Common myeloid progenitor, CD34-positive (primary cell): ENCODE measurements at regions not wholly inside any gene's neighbourhood (a gene's known extent, or its start where the extent isn't known, plus 50 kb on each side); places are given as distances from the start of the nearest gene placed in this dataset.

Experiments
- CTCF ChIA-PET: fragments of 350-600 bp; sonication (Branson Sonifier 250); formaldehyde crosslinking; loops from one replicate; lab custom pipeline; 2021; ENCODE audit warnings: antibody characterized with exemption; lab: Charles Lee
- POLR2A ChIA-PET: fragments of 350-600 bp; sonication (Branson Sonifier 250); formaldehyde crosslinking; loops from one replicate; lab custom pipeline; 2021; ENCODE audit warnings: antibody characterized with exemption; lab: Charles Lee
- DNase-seq, 3 donors: peaks; one replicate each; pipeline versions ENCODE4 v3.0.0 to v3.0.0-alpha.2; 2013
- H3K27ac ChIP-seq, 2 experiments: 1 replicate in 1 of 2; 2 replicates in 1 of 2; pipeline ENCODE4 v1.7.0; 2013; ENCODE audit warnings: inconsistent platforms in 2 of 2, low read length in 2 of 2, mild to moderate bottlenecking in 2 of 2, low read depth in 1 of 2, moderate library complexity in 1 of 2; ENCODE audit not compliant: severe bottlenecking in 2 of 2, insufficient read depth in 1 of 2, poor library complexity in 1 of 2
- H3K27me3 ChIP-seq, 5 experiments: replicated peaks in 2 of 5; 1 replicate in 3 of 5; 2 replicates in 2 of 5; pipeline versions ENCODE4 v1.6.1 to v1.7.0; 2013; ENCODE audit warnings: low read length in 4 of 5, mild to moderate bottlenecking in 2 of 5, moderate library complexity in 2 of 5, inconsistent platforms in 1 of 5; ENCODE audit not compliant: insufficient read depth in 5 of 5, control insufficient read depth in 4 of 5
- H3K36me3 ChIP-seq, 4 experiments: 1 replicate in 2 of 4; 2 replicates in 2 of 4; pipeline versions ENCODE4 v1.6.1 to v1.7.0; 2013; ENCODE audit warnings: low read length in 3 of 4, control low read depth in 1 of 4, mild to moderate bottlenecking in 1 of 4; ENCODE audit not compliant: control insufficient read depth in 4 of 4, insufficient read depth in 4 of 4
- H3K4me1 ChIP-seq, 4 experiments: 1 replicate in 3 of 4; 2 replicates in 1 of 4; pipeline versions ENCODE4 v1.6.1 to v1.7.1; 2013; ENCODE audit warnings: low read length in 3 of 4, mild to moderate bottlenecking in 3 of 4, control low read depth in 1 of 4, inconsistent platforms in 1 of 4, moderate library complexity in 1 of 4; ENCODE audit not compliant: control insufficient read depth in 4 of 4, insufficient read depth in 4 of 4; ENCODE audit errors: control extremely low read depth in 1 of 4
- H3K4me3 ChIP-seq, 7 experiments: 1 replicate in 4 of 7; 2 replicates in 3 of 7; pipeline versions ENCODE4 v1.5.1 to v1.7.0; 2013; ENCODE audit warnings: mild to moderate bottlenecking in 7 of 7, low read length in 6 of 7, moderate library complexity in 6 of 7, inconsistent platforms in 2 of 7, low read depth in 2 of 7, control low read depth in 1 of 7; ENCODE audit not compliant: insufficient read depth in 4 of 7, control insufficient read depth in 1 of 7; ENCODE audit errors: extremely low read depth in 1 of 7
- H3K9me3 ChIP-seq, 5 experiments: 1 replicate in 4 of 5; 2 replicates in 1 of 5; pipeline versions ENCODE4 v1.6.1 to v1.7.1; 2013; ENCODE audit warnings: low read length in 4 of 5, mild to moderate bottlenecking in 2 of 5, inconsistent platforms in 1 of 5, low read depth in 1 of 5, moderate library complexity in 1 of 5; ENCODE audit not compliant: control insufficient read depth in 4 of 5, insufficient read depth in 2 of 5; ENCODE audit errors: control extremely low read depth in 1 of 5
- WGBS: methylation state at CpG from one replicate; pipeline ENCODE4 v1.1.5; 2013; ENCODE audit not compliant: insufficient coverage; 5-methylcytosine and 5-hydroxymethylcytosine counted together

- WGBS: 100% methylated on average over 2 of the region's 2 CpGs
- ChIA-PET CTCF (no interaction called here), POLR2A (no interaction called here)
- H3K4me3 ChIP-seq: no peak overlapping the region
- H3K4me1 ChIP-seq: peaks cover 0 to 4% (median 1%) of the 10 kb centered on the region in 4 experiments
- DNase-seq: no peak
- no peaks in the 10 kb centered on the region for H3K27me3 ChIP-seq
- H3K36me3 ChIP-seq: no peaks in the 10 kb centered on the region
- no peaks in the 10 kb centered on the region for H3K9me3 ChIP-seq
- no peak overlapping the region for H3K27ac ChIP-seq
Measured at GRCh38 chr18:60982329-60982695, 350.9 kb upstream of the CDH20 start.

GRCh38 chr18:60982928-60983327 is 350.3 kb upstream of the CDH20 start:
- H3K4me1 ChIP-seq: peaks cover 0 to 4% (median 1%) of the 10 kb centered on the region in 4 experiments
- no peak for DNase-seq

GRCh38 chr18:60984510-60984909 is 348.7 kb upstream of the CDH20 start:
- no peak for DNase-seq
- no peaks in the 10 kb centered on the region for H3K4me1 ChIP-seq
- H3K4me3 ChIP-seq: no peak overlapping the region
- ChIA-PET POLR2A (no interaction called here), CTCF (no interaction called here)
- H3K9me3 ChIP-seq: no peaks in the 10 kb centered on the region
- WGBS: 89% methylated on average over 2 of the region's 4 CpGs
- H3K36me3 ChIP-seq: no peaks in the 10 kb centered on the region
- H3K27ac ChIP-seq: no peak overlapping the region
- no peaks in the 10 kb centered on the region for H3K27me3 ChIP-seq

More at GRCh38 chr18:60982928-60983327, 350.3 kb upstream of the CDH20 start:
- no peak overlapping the region for H3K27ac ChIP-seq
- no peaks in the 10 kb centered on the region for H3K27me3 ChIP-seq
- ChIA-PET POLR2A (no interaction called here), CTCF (no interaction called here)
- H3K9me3 ChIP-seq: no peaks in the 10 kb centered on the region
- no peaks in the 10 kb centered on the region for H3K36me3 ChIP-seq
- H3K4me3 ChIP-seq: no peak overlapping the region

GRCh38 chr18:60987963-60988362 is 345.3 kb upstream of the CDH20 start:
- Histone ChIP-seq H3K4me1 (no peaks in the 10 kb centered on the region), H3K36me3 (no peaks in the 10 kb centered on the region), H3K9me3 (peaks cover 0 to 3% (median 0%) of the 10 kb centered on the region in 5 experiments), H3K27me3 (no peaks in the 10 kb centered on the region), H3K27ac (no peak overlapping the region), H3K4me3 (no peak overlapping the region)
- CTCF ChIA-PET: no interaction called here
- POLR2A ChIA-PET: no interaction called here
- no CpG with 5 or more reads among the region's 1 CpG for whole genome bisulfite sequencing
- DNase-seq: no peak

GRCh38 chr18:60996326-60996725 is 336.9 kb upstream of the CDH20 start:
- POLR2A ChIA-PET: no interaction called here

GRCh38 chr18:60996822-60997221 is 336.4 kb upstream of the CDH20 start:
- H3K9me3 ChIP-seq: peaks cover 0 to 4% (median 0%) of the 10 kb centered on the region in 5 experiments
- POLR2A ChIA-PET: no interaction called here
- H3K36me3 ChIP-seq: no peaks in the 10 kb centered on the region
- CTCF ChIA-PET: no interaction called here
- H3K27ac ChIP-seq: no peak overlapping the region
- DNase-seq: no peak
- 96% methylated on average over 4 of the region's 5 CpGs for WGBS
- no peaks in the 10 kb centered on the region for H3K27me3 ChIP-seq
- H3K4me1 ChIP-seq: no peaks in the 10 kb centered on the region
- H3K4me3 ChIP-seq: no peak overlapping the region

More at GRCh38 chr18:60996326-60996725, 336.9 kb upstream of the CDH20 start:
- Histone ChIP-seq H3K36me3 (no peaks in the 10 kb centered on the region), H3K4me3 (no peak overlapping the region), H3K4me1 (no peaks in the 10 kb centered on the region), H3K9me3 (peaks cover 0 to 4% (median 0%) of the 10 kb centered on the region in 5 experiments), H3K27ac (no peak overlapping the region), H3K27me3 (no peaks in the 10 kb centered on the region)
- CTCF ChIA-PET: no interaction called here
- no CpG with 5 or more reads among the region's 1 CpG for WGBS
- DNase-seq: no peak

- H3K27me3 ChIP-seq: no peaks in the 10 kb centered on the region
- ChIA-PET CTCF (no interaction called here), POLR2A (no interaction called here)
- no CpG with 5 or more reads among the region's 2 CpGs for WGBS
- H3K9me3 ChIP-seq: peaks cover 0 to 2% (median 0%) of the 10 kb centered on the region in 5 experiments
- no peak overlapping the region for H3K4me3 ChIP-seq
- H3K36me3 ChIP-seq: no peaks in the 10 kb centered on the region
- H3K4me1 ChIP-seq: no peaks in the 10 kb centered on the region
- no peak for DNase-seq
- no peak overlapping the region for H3K27ac ChIP-seq
Measured at GRCh38 chr18:61001138-61001537, 332.1 kb upstream of the CDH20 start.
